Stomach (tissue), 4 donors: ENCODE measurements at regions not wholly inside any gene's neighbourhood (a gene's known extent, or its start where the extent isn't known, plus 50 kb on each side); places are given as distances from the start of the nearest gene placed in this dataset.

Source experiments
- CTCF ChIP-seq, 7 experiments: fragments of 450-650 bp in 4 of 7; fragments of 200-600 bp in 3 of 7; sonication (generic) in 3 of 7; IDR thresholded peaks; one replicate each; pipeline ENCODE4 v1.5.1; 2016 to 2019; ENCODE audit warnings: antibody characterized with exemption in 7 of 7, control low read depth in 2 of 7, mild to moderate bottlenecking in 1 of 7
- EP300 ChIP-seq: sonication (generic); formaldehyde crosslinking; IDR thresholded peaks from one replicate; pipeline ENCODE4 v1.6.1; 2017; ENCODE audit warnings: antibody characterized with exemption
- POLR2A ChIP-seq, 4 donors: fragments of 450-650 bp; IDR thresholded peaks; one replicate each; pipeline ENCODE4 v1.6.1; 2016; ENCODE audit warnings: antibody characterized with exemption in 4 of 4, control low read depth in 2 of 4, mild to moderate bottlenecking in 1 of 4, moderate library complexity in 1 of 4

GRCh38 chr12:47576289-47576945 is 129.4 kb downstream of the RPAP3 start:
- no peak for TF ChIP-seq CTCF (IDR thresholded peaks at IDR 0.05)
- no peak for TF ChIP-seq POLR2A (IDR thresholded peaks at IDR 0.05)
- no peak for TF ChIP-seq EP300
